IMR-90 (cell line): ENCODE measurements at regions not wholly inside any gene's neighbourhood (a gene's known extent, or its start where the extent isn't known, plus 50 kb on each side); places are given as distances from the start of the nearest gene placed in this dataset.

Experiments used
- CTCF ChIP-seq: conservative IDR thresholded peaks from 2 replicates; pipeline ENCODE4 v1.5.1; 2012; ENCODE audit warnings: mild to moderate bottlenecking, low read depth, low read length, improper control_type of control experiment
- POLR2A ChIP-seq: IDR thresholded peaks from 2 replicates; pipeline ENCODE4 v1.6.1; 2012; ENCODE audit warnings: mild to moderate bottlenecking, low read depth, low read length
- USF2 ChIP-seq: fragments of 150-350 bp; IDR thresholded peaks from 2 replicates; pipeline ENCODE4 v1.6.1; 2017; ENCODE audit warnings: mild to moderate bottlenecking, antibody characterized with exemption, low read length, low read depth

GRCh38 chr21:17386498-17386897 is 126.3 kb upstream of the CXADR start:
- TF ChIP-seq CTCF: no peak
- TF ChIP-seq USF2: no peak
- no peak for TF ChIP-seq POLR2A
